C4-2B (cell line): ENCODE measurements at regions not wholly inside any gene's neighbourhood (a gene's known extent, or its start where the extent isn't known, plus 50 kb on each side); places are given as distances from the start of the nearest gene placed in this dataset.

Experiments used
- ZFX ChIP-seq: fragments of 450-650 bp; IDR thresholded peaks from 2 replicates; pipeline ENCODE4 v1.6.1; 2017
- TF ChIP-seq, protein P1 (sequence below): fragments of 450-650 bp; conservative IDR thresholded peaks from 2 replicates; pipeline ENCODE4 v1.5.1; 2017; ENCODE audit warnings: mild to moderate bottlenecking

- TF ChIP-seq, protein P1, sequence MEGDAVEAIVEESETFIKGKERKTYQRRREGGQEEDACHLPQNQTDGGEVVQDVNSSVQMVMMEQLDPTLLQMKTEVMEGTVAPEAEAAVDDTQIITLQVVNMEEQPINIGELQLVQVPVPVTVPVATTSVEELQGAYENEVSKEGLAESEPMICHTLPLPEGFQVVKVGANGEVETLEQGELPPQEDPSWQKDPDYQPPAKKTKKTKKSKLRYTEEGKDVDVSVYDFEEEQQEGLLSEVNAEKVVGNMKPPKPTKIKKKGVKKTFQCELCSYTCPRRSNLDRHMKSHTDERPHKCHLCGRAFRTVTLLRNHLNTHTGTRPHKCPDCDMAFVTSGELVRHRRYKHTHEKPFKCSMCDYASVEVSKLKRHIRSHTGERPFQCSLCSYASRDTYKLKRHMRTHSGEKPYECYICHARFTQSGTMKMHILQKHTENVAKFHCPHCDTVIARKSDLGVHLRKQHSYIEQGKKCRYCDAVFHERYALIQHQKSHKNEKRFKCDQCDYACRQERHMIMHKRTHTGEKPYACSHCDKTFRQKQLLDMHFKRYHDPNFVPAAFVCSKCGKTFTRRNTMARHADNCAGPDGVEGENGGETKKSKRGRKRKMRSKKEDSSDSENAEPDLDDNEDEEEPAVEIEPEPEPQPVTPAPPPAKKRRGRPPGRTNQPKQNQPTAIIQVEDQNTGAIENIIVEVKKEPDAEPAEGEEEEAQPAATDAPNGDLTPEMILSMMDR: no peak
- no peak for TF ChIP-seq ZFX
Observed at GRCh38 chr21:18161841-18162240, 82.8 kb upstream of the CHODL start.
